HG02938 (cell line): ENCODE measurements at regions not wholly inside any gene's neighbourhood (a gene's known extent, or its start where the extent isn't known, plus 50 kb on each side); places are given as distances from the start of the nearest gene placed in this dataset.

Source experiments
- ATAC-seq: cut with Tn5 transposase; IDR thresholded peaks from one replicate; pipeline ENCODE4 v1.9.1; 2021; ENCODE audit warnings: mild to moderate bottlenecking, moderate library complexity; ENCODE audit not compliant: unreplicated experiment

DNA sequence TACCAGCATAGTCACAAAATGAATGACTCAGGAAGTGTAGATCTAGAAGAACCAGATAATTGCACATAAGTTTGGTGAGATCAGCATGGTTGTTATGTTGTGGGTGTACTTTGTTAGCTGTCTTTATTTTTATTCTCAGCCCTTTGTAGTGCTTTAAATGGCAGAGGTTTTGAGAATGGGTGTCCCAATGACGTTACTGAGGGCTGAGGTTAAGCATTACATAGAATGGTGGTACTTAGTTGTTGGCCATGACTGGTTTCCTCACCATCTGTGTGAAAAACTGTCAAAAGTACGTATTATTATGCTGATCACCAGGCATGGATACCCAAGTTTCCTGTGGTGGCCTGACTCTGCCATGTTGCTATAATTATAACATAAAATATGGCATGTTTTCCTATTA, 165.8 kb downstream of the UBE2E3 start:
- ATAC-seq: no peak

- no peak for ATAC-seq
Measured at GRCh38 chr2:181149056-181149455, 168.7 kb downstream of the UBE2E3 start.

DNA sequence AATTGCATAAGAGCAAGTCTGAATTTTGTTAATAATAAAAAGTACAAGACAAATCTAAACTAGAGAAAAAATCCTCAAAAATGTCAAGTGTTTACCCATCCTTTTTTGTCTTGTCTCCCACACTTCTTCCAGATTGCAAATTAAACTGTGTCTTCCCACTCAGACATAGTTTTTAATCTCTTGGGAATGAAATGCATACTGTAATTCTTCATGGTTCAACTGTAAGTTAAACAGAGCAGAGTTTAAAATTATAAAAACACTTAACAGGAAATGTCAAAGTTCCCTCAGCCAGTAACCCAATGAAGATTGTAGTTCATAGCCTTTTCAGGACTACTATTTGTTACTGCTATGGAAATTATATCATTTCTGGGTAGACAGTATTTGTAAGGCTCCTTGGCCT, 171.8 kb downstream of the UBE2E3 start:
- ATAC-seq: no peak

GRCh38 chr2:181152701-181153100, 172.3 kb downstream of the UBE2E3 start:
- no peak for ATAC-seq

- no peak for ATAC-seq
Measured at GRCh38 chr2:181153886-181154285, 173.5 kb downstream of the UBE2E3 start.

- ATAC-seq: no peak
Measured at GRCh38 chr2:181157326-181157725, 176.9 kb downstream of the UBE2E3 start.

- no peak for ATAC-seq
Measured at GRCh38 chr2:181158427-181158826, 178.0 kb downstream of the UBE2E3 start.

DNA sequence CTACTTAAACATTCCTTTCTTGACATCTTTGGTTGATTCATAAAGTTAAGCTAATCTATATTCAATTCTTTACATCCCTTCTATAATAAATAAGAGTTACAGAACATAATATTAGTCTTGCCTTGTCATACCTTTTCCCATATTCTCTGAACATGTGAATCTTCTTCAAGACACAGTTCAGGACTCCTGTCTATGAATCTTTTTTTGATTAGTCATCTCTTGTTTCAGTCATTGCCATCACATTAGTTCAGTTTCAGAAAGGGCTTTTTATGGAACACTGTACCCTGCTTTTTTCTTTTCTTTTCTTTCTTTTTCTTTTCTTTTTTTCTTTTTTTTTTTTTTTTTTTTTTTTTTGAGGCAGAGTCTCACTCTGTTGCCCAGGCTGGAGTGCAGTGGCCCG, 181.2 kb downstream of the UBE2E3 start:
- no peak for ATAC-seq

GRCh38 chr2:181163139-181163538, 182.7 kb downstream of the UBE2E3 start:
- ATAC-seq: no peak

- no peak for ATAC-seq
Measured at GRCh38 chr2:181163691-181164090, 183.3 kb downstream of the UBE2E3 start.

DNA sequence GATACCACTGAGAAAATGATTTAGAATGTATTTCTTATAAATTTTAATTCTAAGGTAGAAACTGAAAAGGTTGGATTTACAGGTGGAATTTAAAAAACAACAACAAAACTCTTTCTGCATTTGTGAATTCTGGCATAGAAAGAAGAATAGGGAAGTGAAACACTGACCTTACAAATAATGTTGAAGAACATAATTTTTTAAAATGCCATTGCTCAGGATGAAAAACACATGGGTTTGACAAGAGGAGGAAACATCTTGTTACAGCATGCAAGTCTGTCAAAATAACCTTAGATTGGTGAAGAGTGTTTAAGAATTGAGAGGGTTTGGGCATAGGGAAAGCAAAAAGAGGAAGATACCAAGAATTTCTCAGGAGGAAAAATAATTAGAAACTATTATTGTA, 184.3 kb downstream of the UBE2E3 start:
- ATAC-seq: peak; percentile 46

DNA sequence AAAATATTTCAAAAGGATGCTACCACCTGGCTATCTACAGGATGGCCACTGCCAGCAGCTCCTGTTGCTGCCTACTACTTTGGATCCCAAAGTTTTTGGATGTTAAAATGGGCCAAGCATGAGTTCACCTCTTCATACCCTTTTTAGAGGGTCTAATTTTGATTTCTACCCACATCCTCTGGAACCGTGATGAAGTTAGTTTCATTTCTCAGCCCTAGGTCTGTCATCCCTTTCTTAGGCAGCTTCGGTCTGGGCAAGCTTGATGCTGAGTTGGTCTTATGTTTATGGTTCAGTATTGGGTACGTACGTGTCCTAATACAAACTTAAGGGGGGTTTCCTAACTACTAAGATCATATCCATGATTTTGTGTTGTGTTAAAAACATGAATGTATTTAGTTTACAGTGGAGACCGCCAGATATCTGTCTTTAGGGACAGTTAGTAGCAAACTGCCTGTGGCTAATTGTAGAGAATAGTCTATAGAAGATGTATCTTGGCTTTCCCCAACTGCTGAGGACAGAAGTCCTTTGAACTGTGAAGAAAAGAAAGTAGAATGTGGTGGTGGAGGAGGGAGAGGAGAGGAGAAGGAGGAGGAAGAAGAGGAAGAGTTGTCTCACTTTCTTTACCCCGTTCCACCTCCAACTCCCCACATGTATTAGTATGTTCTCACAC, 184.9 kb downstream of the UBE2E3 start:
- peak; percentile 65 for ATAC-seq

DNA sequence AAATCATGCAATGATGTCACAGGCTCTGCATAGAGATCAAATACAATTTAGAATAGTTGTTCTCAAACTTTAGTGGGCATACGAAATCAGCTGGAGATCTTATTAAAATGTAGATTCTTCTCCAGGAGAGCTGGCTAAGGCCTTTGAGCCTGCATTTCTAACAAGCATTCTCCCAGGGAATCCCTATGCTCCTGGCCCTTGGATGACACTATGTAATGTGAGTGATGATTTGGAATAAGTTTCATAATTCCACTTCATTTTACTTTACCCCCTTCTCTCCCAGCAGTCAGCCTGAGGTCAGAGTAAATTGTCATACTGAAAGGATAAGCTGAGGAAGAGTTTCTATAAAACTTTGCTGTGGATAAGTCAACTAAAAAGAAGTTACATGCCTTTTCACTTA, 189.1 kb downstream of the UBE2E3 start:
- no peak for ATAC-seq

GRCh38 chr2:181170256-181170655, 189.9 kb downstream of the UBE2E3 start:
- ATAC-seq: no peak

- ATAC-seq: no peak
Measured at GRCh38 chr2:181172676-181173075, 192.3 kb downstream of the UBE2E3 start.

GRCh38 chr2:181174611-181175580, 194.5 kb downstream of the UBE2E3 start:
- no peak for ATAC-seq

- no peak for ATAC-seq
Measured at GRCh38 chr2:181176540-181176939, 196.1 kb downstream of the UBE2E3 start.

DNA sequence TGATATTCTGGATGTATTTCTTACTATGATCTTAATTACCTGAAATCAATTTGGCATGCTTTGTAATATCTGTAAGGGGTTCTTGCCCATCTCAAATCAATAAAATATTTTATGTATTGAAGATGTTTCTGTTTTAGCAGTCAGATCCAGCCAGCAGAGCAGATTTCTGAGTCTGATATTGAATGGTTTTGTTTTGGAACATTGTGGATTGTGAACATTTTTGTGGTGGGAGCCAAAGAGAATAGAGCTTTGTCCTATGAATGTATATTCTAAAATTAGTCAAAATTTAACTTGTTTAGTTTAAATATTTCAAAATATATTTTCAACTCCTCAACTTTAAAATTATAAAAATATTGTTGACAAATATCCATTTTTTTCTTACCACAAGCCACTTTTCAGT, 197.0 kb downstream of the UBE2E3 start:
- ATAC-seq: no peak

- ATAC-seq: no peak
Measured at GRCh38 chr2:181178130-181178529, 197.7 kb downstream of the UBE2E3 start.

GRCh38 chr2:181178823-181179412, 198.5 kb downstream of the UBE2E3 start:
- ATAC-seq: peak; percentile 82

GRCh38 chr2:181183878-181184542, 203.6 kb downstream of the UBE2E3 start:
- ATAC-seq: peak; percentile 99
